PC-9 (cell line): ENCODE measurements at regions not wholly inside any gene's neighbourhood (a gene's known extent, or its start where the extent isn't known, plus 50 kb on each side); places are given as distances from the start of the nearest gene placed in this dataset.

Experiments used
- EZH2 ChIP-seq: fragments of 200-600 bp; sonication (generic); IDR thresholded peaks from 2 replicates; pipeline ENCODE4 v1.8.0; 2017; ENCODE audit warnings: antibody characterized with exemption, low read depth
- TF ChIP-seq, protein P1 (sequence below): fragments of 200-600 bp; sonication (generic); conservative IDR thresholded peaks from 2 replicates; pipeline ENCODE4 v1.6.1; 2017; ENCODE audit warnings: mixed run types, antibody characterized with exemption, mild to moderate bottlenecking, moderate library complexity

DNA sequence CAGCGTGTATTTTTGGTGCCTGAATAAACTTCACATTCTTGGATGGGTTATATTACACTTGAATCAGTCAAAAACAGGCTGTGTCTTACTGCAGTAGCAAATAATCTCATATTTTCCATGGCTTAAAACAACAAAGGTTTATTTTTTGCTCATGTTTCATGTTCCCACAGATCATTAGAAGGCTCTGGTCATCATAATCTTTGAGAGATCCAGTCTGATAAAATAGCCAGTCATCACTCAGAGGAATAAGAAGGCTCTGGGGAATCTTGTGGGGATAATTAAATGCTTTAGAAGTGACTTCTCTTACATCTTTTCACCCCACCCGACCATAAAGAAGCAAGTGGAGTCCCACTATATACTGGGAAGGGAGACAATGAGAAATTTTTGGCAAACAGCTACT is 417.7 kb downstream of the PSAT1 start:
- TF ChIP-seq, protein P1, sequence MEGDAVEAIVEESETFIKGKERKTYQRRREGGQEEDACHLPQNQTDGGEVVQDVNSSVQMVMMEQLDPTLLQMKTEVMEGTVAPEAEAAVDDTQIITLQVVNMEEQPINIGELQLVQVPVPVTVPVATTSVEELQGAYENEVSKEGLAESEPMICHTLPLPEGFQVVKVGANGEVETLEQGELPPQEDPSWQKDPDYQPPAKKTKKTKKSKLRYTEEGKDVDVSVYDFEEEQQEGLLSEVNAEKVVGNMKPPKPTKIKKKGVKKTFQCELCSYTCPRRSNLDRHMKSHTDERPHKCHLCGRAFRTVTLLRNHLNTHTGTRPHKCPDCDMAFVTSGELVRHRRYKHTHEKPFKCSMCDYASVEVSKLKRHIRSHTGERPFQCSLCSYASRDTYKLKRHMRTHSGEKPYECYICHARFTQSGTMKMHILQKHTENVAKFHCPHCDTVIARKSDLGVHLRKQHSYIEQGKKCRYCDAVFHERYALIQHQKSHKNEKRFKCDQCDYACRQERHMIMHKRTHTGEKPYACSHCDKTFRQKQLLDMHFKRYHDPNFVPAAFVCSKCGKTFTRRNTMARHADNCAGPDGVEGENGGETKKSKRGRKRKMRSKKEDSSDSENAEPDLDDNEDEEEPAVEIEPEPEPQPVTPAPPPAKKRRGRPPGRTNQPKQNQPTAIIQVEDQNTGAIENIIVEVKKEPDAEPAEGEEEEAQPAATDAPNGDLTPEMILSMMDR: no peak
- no peak for TF ChIP-seq EZH2
